M059J (cell line): ENCODE measurements at regions not wholly inside any gene's neighbourhood (a gene's known extent, or its start where the extent isn't known, plus 50 kb on each side); places are given as distances from the start of the nearest gene placed in this dataset.
A peak's percentile ranks its signal among the peaks of the same experiment; 100 is the strongest.

ENCODE experiments used
- DNase-seq: peaks from one replicate; pipeline ENCODE4 v3.0.0-alpha.2; 2012; ENCODE audit warnings: low read depth

GRCh38 chr21:40901691-40902090 lies 54.7 kb upstream of the DSCAM start:
- DNase-seq = no peak

- no peak for DNase-seq
Observed at GRCh38 chr21:40902299-40902698, 55.3 kb upstream of the DSCAM start.

- no peak for DNase-seq
Observed at GRCh38 chr21:40902993-40903392, 56.0 kb upstream of the DSCAM start.

- DNase-seq = no peak
Observed at GRCh38 chr21:40905251-40905650, 58.3 kb upstream of the DSCAM start.

DNA sequence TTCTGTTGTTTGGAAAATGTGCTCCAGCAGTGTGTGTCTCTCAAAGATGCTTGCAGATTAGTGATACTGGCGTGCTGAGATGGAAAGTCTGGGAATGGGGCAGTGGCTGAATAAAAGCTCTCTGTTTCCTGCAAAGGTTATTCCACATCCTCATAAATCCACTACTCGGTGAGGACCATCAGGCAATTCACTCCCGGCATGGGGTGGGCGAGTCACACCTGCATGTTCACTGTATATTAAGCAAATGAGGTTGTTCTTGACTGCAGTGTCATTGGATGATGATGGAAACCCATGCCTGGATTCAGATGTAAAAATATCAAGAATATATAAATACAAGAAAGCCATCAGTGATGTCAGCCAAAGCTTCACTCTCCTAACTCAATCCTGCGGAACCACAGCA lies 65.4 kb upstream of the DSCAM start:
- no peak for DNase-seq

DNA sequence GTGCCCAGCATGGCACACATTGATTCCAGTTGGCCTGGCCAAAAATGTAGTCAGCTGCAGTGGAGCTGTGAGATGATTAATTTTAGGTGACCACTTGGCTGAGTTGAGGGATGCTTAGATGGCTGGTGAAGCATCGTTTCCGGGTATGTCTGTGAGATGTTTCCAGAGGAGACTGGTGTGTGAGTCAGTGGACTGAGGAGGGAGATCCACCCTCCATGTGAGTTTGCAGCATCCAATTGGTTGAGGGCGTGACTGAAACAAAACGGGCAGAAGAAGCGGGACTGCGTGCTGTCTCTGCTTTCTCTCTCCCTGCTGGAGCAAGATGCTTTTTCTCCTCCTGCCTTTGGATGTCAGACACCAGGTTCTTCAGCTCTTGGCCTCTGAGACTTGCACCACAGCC lies 68.2 kb upstream of the DSCAM start:
- no peak for DNase-seq

GRCh38 chr21:40923407-40923806 lies 76.4 kb upstream of the DSCAM start:
- DNase-seq = no peak

DNA sequence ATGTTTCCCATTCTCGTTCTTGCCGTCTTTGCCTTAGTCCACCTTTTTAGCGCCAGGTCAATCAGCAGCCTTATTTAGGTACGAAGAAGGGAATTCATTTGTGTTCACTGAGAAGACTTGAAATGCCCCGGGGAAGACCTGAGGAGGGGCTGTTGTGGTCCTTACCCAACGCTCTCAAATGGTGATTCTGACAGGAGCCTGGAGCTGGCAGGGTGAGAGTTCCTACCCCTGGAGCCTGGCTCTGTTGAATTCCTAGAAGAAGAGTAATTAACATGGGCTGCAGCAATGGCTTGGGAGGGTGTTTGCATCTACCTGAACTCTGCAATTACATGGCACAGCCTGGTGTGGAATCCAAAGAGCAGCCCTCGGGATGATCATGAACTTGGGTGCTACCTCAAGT lies 76.9 kb upstream of the DSCAM start:
- no peak for DNase-seq

- no peak for DNase-seq
Observed at GRCh38 chr21:40924641-40925040, 77.7 kb upstream of the DSCAM start.

DNA sequence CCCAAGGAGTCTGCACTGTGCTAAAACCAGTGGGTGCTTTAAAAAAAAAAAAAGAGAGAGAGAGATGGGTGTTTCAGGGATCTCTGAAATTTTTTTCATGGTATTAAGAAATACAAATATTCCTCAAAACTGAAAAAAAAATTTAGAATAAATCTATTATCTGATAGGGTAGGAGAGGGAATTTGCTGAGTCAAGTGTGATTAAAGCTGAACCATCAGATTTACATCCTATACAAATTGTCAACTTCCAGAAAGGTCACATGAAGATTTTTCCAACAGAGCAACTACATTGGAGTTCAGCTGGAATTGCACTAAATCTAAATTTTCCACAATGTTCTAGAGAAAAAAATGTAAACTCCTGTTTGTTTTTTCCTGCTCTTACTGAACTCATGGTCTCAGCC lies 79.3 kb upstream of the DSCAM start:
- DNase-seq = no peak

DNA sequence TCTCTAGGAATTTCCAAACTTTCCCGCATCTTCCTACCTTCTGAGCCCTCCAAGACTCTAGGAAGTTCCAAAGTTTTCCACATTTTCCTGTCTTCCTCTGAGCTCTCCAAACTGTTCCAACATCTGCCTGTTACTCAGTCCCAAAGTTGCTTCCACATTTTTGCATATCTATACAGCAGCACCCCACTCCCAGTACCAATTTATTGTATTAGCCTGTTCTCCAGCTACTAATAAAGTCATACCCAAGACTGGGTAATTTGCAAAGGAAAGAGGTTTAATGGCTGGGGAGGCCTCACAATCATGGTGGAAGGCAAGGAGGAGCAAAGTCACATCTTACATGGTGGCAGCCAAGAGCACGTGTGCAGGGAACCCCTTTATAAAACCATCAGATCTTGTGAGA lies 82.9 kb upstream of the DSCAM start:
- DNase-seq = no peak

DNA sequence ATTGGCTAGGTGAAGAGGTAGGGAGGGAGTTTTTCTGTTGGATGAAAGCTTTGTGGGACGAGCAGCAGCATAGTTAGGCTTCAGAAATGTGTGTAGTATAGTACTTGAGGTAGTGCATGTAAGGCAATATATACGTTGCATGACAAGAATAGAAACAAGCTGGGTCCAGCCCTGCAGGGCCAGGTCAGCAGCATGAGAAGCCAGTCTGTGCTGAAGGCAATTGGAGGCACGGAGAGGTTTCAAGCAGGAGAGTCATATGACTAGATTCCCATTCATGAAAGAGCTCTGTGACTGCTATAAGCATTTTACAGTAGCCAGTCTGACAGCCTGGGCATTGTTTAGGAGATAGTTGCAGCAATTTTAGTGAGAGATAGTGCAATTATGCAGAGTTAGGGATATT lies 84.2 kb upstream of the DSCAM start:
- DNase-seq = no peak

- no peak for DNase-seq
Observed at GRCh38 chr21:40936178-40936577, 89.2 kb upstream of the DSCAM start.

GRCh38 chr21:40936771-40937261 lies 89.9 kb upstream of the DSCAM start:
- peak; percentile 36 for DNase-seq

DNA sequence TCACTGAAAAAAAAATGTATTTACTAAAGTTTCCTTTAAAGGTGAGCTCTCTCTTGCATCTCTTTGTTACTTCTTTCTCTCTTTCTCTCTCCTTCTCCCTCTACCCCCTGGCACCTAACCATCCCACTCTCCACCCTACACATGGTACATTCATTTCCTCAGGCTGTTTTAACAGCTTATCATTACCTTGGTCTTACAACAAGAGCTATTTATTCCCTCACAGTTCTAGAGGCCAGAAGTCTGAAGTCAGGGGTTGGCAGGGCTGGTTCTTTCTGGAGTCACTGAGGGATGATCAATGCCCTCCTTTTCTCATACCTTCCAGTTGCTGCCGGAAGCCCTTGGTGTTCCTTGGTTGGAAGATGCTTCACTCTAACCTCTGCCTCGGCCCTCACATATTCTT lies 91.1 kb upstream of the DSCAM start:
- DNase-seq = no peak

DNA sequence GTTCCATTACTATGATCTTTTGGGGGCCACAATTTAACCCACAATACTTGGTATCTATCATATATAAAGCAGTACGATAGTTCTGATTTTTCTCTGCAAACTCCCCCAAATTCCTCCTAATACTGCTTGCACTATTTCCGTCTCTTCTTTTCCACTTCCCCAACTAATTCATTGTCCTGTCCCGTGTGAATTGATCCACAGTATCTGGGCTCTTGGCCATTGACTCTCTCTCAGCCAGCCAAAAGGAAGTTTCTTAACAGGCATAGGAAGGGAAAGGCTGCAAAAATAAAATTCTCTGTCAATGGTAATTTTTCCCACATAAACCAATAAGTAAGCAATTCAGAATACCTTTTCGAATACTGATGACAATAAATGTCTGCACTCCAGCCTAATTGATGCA lies 91.7 kb upstream of the DSCAM start:
- DNase-seq = no peak

DNA sequence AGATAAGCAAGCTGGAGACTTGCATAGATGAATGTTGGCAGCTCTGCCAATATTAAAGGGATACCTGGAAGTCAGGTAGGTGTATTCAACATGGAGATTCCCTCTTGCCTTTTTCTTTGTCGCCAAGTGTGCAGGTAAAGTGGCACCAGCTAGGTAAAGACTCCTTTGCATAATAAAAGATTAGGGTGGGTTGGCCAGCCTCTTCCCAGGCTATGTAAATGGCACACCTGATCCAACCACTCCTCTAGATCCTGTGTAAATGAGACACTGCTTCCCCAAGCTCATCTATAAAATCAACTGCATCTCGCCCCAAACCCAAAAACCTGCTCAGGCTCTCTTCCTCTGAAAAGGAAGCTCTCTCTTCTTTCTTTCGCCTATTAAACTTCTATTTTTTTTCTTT lies 100.8 kb upstream of the DSCAM start:
- no peak for DNase-seq

DNA sequence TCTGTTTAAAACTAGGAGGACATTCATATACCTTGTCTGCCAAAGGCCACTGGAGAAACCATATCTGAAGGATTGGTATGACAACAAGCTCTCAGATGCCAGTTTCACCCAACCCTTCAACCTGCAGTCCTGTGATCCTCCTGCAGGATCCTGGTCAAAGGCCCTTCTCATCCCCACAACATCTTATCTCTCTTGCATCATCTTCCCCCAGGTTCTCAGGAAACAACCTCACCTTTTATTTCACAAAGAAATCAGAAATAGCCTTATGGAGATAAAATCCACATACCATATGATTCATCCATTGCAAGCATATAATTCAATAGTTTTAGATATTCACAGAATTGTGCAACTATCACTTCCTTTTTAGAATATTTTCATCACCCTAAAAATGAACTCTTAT lies 104.0 kb upstream of the DSCAM start:
- DNase-seq = no peak

DNA sequence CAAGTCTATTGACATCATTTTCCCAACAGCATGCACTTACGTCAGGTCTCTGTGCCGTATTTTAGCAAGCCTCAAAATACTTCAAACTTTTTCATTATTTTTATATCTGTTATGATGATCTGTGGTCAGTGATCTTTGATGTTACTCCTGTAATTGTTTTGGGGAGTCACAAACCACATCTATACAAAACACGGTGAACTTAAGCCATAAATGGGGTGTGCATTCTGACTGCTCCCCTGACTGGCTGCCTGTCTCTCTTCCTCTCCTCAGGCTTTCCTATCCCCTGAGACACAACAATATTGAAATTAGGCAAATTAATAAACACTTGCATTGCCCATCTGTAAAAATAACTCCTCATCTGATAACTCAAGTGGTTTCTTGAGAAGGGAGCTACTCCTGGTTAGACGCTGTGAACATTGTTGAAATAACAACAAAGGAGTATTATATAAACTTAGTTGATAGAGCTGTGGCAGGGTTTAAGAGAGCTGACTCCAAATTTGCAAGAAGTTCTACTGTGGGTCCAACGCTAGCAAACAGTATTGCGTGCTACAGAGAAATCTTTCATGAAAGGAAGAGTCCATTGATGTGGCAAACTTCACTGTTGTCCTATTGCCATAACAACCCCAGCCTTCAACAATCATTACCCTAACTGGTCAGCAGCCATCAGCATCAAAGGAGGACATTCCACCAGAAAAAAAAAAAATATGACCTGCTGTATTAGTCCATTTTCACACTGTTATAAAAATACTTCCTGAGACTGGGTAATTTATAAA lies 105.8 kb upstream of the DSCAM start:
- no peak for DNase-seq

DNA sequence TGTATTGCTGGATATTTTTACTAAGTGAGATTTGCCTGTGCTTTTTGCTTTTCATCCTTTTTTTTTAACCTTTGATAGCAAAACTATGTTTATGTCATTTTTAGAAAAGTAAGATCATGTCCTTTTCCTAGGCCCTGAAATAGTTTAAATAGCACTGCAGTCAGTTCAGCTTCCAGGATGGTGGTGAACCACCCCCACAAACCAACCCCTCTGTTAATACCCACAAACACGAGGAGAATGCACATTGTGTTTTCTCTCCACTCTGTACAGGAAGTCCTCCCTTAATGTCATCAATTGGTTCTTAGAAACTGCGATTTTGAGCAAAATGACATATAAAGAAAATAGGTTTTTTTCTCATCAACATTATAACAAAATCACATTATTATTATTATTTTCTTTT lies 117.7 kb upstream of the DSCAM start:
- no peak for DNase-seq

DNA sequence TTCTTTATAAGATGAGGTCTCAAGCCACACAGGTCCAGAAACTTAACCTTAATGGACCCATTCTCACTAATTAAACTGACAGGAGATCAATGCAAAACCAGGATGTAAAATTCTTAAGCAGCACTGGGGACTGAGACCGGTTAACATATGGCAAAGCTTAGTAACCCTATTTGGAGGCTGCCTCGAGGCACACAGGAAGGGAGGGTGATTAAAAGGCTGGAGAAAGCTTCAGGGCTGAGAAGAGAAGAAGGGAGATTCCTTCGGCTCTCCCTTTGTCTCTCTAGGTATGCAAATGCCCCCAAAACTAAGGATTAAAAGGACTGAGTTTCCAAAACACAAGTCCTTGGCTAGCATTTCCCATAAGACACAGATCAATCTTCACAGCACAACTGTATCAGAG lies 120.8 kb upstream of the DSCAM start:
- DNase-seq = no peak

GRCh38 chr21:40972151-40972550 lies 125.2 kb upstream of the DSCAM start:
- no peak for DNase-seq

DNA sequence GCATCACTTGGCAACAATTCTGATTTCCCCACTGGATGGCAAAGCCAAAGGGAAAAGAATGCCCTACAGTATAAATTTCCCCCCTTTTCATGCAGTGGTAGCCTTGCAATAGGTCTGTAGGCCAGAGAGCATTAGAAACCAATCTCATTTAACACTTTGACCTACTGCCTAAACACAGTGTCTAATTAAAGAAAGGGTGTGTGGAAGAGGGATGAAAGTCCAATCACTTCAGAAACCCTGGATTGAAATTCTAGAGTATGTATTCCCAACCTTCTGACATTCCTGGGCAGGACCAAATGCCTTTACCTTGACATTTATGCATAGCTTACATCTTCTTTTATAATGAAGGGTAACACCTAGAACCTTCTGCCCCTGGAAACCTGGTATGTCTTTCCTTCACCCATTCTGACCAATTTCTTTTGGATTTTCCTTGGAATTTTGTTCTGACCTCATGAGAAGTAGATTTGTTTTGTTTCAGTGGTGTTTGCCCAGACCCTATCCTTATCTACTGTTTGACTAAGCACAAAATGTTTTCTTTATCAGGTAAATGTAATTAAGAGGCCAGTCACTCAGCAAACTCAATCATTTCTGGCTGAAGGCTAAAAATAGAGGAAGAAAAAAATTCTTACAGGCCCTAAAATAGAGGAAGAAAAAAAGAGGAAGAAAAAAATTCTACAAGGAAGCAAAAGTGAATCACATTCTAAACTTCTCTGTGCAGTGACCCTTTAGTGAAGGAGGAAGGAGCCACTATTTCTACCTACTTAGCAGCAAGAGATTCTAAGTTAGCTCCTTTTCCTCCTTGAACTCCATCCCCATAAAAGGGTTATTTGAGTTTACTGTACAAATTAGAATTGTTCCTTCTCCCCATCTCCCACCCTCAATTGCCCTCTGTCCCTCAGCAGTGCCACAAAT lies 129.5 kb upstream of the DSCAM start:
- no peak for DNase-seq
